ENCODE measurements at regions not wholly inside any gene's neighbourhood (a gene's known extent, or its start where the extent isn't known, plus 50 kb on each side); places are given as distances from the start of the nearest gene placed in this dataset.

DNA sequence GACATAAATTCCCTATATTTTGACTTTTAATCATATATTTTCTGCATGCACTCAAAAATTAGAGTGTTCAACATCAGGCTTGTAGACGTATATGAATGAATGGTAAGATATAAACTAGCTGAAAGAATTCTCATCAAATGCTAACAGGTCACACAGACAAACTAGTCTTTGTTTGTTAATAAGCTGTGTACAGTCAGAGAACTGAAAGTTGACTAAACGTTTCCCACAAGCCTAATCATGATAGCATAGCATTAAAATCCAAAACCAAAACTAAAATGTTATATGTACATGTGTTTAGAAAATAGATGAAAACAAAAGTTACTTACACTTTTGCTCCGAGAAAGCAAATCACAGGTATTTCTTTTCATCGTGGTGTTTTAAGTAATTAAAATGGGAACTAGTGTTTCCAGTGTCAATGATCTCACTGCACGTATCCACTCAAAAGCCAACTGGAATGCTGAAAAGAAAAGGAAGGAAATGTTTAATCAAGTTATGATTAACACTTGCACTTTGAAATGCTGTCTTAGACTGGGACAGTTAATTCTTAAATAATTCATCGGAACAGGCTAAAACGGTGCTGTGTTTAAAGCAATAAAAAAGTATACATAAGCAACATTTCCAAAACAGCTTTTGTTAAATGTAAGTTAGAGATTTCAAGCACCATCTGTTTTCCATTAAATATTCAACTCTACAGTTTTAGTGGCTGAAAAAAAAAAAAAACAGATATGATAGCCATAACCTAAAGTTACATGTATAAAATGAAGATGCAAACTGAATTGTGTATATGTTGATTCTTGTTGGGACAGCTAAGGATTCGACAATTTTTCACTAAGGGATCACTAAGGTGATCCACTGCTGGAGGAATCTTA, 291.9 kb upstream of the PDE4D start:
- DNase-seq (ENCODE audit: low read depth) = no peak

GRCh38 chr5:60184606-60185005, 291.1 kb upstream of the PDE4D start:
- DNase-seq (ENCODE audit: low read depth) = no peak

- no peak for DNase-seq (ENCODE audit: low read depth)
Observed at GRCh38 chr5:60183881-60184280, 290.4 kb upstream of the PDE4D start.

- no peak for DNase-seq (ENCODE audit: low read depth)
Observed at GRCh38 chr5:60178101-60178500, 284.6 kb upstream of the PDE4D start.

- no peak for DNase-seq (ENCODE audit: low read depth)
Observed at GRCh38 chr5:60177596-60177995, 284.1 kb upstream of the PDE4D start.

- DNase-seq (ENCODE audit: low read depth) = no peak
Observed at GRCh38 chr5:60173667-60174066, 280.1 kb upstream of the PDE4D start.

- no peak for DNase-seq (ENCODE audit: low read depth)
Observed at GRCh38 chr5:60163762-60164161, 270.2 kb upstream of the PDE4D start.

DNA sequence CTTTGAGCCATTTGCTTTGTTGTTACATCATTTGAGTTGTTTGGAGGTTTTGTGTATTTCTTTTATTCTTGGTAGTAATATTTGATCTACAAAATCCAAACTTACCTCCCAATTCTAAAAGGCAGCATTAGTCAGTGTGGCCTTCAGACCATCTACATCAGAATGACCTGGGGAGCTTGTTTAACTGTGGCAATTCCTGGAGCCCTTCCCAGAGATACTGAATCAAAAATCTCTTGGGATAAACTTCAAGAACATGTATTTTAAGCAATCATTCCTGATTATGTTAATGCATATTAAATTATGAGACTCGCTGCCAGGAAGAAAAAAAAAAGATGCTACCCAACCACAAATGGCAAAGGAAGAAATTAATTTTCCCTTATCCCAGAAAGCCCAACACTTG, 268.9 kb upstream of the PDE4D start:
- no peak for DNase-seq (ENCODE audit: low read depth)

GRCh38 chr5:60161340-60161934, 267.9 kb upstream of the PDE4D start:
- DNase-seq (ENCODE audit: low read depth) = no peak

DNA sequence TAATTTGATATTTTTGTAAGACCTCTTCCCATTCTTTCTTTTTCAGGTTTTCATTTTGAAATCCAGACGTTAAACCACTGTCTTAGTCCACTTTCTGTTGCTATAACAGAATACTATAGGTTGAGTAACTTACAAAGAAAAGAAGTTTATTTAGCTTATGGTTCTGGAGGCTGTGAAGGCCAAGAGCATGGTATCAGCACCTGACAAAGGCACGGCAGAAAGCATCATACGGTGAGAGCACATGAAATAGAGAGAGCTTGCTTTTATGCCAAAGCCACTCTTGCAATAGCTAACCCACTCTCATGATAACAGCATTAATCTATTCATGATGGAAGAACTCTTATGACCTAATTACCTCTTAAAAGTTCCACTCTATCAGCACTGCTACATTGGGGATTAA, 255.6 kb upstream of the PDE4D start:
- DNase-seq (ENCODE audit: low read depth) = no peak

GRCh38 chr5:60148366-60148765, 254.8 kb upstream of the PDE4D start:
- DNase-seq (ENCODE audit: low read depth) = no peak

GRCh38 chr5:60147791-60148190, 254.3 kb upstream of the PDE4D start:
- DNase-seq (ENCODE audit: low read depth) = no peak

- DNase-seq (ENCODE audit: low read depth) = no peak
Observed at GRCh38 chr5:60143942-60144549, 250.5 kb upstream of the PDE4D start.

GRCh38 chr5:60141119-60141518, 247.6 kb upstream of the PDE4D start:
- DNase-seq (ENCODE audit: low read depth) = no peak

- DNase-seq (ENCODE audit: low read depth) = no peak
Observed at GRCh38 chr5:60136841-60137240, 243.3 kb upstream of the PDE4D start.

DNA sequence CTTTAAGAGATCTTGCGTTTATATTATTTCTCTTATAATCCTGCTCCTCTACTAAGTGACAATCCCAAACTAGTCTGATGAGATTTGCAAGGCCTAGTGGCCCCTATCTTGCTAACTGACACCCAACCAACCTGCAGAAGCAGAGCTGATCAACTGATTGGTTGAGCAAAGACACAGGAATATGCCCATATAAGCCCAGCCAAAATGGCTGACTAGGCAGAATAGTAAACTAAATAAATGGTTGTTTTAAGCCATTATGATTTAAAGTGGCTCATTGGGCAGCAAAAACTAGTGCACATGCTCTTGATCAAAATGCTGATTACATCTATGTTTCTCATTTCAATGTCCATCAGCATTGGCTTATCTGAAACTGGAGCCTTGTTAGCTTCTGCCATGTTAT, 238.0 kb upstream of the PDE4D start:
- no peak for DNase-seq (ENCODE audit: low read depth)

- no peak for DNase-seq (ENCODE audit: low read depth)
Observed at GRCh38 chr5:60125636-60126035, 232.1 kb upstream of the PDE4D start.

DNA sequence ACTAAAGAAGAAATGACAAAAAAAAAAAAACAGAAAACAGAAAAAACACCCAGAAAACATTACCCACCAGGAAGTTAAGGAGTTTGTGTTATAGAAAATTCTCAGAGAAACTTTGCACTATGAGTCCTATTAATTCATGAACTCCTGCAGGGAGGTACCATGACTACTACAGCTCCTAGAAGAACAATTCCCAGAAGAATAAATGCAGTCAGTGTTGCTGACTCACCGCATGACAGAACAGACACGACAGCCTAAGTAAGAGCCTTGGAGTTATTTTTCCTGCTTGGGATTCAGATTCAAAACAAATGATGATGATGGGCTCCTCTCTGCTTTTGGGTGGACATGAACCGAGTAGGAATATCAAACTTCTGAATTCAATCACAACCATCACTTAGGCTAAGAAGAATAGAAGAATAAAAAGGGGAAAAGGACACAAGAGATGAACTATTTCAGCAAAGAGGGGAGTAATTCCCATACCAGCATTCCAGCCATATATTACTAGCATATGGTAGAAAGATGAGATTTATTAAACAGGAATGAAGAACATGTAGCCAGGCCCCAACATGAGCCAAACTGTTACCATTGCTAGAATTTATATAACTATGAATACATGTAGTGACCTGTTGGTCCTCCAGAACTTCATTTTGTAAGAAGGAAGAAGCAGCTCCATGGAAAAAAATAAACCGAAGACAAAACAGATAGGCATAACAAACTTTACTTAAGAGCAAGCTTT, 209.6 kb upstream of the PDE4D start:
- no peak for DNase-seq (ENCODE audit: low read depth)

GRCh38 chr5:60101573-60101972, 208.0 kb upstream of the PDE4D start:
- no peak for DNase-seq (ENCODE audit: low read depth)

DNA sequence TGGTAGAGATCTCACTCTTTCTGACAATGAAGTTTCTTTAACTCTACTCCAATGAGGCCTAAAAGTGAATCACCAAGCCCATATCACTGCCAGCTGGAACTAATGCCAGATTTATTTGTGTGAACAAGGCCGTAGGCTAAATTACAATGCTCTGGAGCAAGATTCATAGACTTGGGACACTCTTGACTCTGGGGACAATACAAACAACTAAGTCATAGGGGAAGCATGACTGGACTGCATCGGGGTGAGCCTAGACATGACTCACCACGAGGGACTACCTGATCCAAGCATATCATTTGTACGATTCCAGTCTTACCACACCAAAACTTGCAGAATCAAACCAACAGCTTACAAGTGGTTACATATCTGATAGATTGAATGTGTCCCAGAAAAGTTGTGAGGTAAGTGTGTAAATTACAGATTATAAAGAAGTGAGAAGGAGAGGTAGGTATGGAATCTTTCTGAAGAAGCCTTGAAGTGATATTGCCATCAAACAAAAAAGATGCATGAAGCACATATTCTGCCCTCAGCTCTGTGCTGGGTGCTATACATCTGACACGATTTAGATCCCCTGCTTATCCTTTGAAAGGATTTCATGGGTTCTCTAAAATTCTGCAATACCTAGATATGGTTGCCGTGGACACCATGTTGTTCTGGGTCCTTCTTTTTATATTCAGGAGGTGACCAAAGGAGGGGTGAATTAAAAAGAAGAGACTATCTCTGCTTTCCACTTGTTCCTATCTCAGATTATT, 199.3 kb upstream of the PDE4D start:
- peak; percentile 3 for DNase-seq (ENCODE audit: low read depth)

- DNase-seq (ENCODE audit: low read depth) = no peak
Observed at GRCh38 chr5:60086583-60086982, 193.1 kb upstream of the PDE4D start.

DNA sequence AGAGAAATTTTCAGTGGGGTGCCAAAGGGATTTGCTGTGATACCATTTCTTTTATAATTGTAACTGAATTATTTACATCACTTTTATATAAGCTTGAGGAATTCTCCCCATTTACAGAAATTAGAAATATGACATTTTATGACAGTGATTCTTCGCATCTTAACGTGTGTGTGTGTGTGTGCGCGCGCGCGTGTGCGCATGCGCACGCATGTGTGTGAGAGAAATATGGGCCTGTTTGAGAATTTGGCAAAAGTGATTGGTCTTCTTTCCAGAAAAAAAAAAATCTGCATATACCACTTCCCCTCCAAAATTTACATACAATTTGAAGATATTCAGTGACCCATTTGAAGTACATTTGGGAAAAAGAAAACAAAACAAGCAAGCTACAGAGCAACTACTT, 190.7 kb upstream of the PDE4D start:
- DNase-seq (ENCODE audit: low read depth) = no peak
